Ovary (tissue), 3 donors: ENCODE measurements at regions not wholly inside any gene's neighbourhood (a gene's known extent, or its start where the extent isn't known, plus 50 kb on each side); places are given as distances from the start of the nearest gene placed in this dataset.

Experiments used
- EP300 ChIP-seq: sonication (generic); formaldehyde crosslinking; IDR thresholded peaks from one replicate; pipeline ENCODE4 v1.6.1; 2017; ENCODE audit warnings: antibody characterized with exemption
- POLR2A ChIP-seq: fragments of 450-650 bp; IDR thresholded peaks from one replicate; pipeline ENCODE4 v1.6.1; 2017; ENCODE audit warnings: antibody characterized with exemption, mild to moderate bottlenecking, moderate library complexity
- TF ChIP-seq, protein P1 (sequence below), 3 donors: fragments of 450-650 bp in 2 of 3; fragments of 200-600 bp in 1 of 3; IDR thresholded peaks; one replicate each; pipeline versions ENCODE4 v1.5.1 to v1.8.0; 2016 to 2022; ENCODE audit warnings: antibody characterized with exemption in 3 of 3, mild to moderate bottlenecking in 1 of 3
- donor health status: DM: no; HTN: no; CAD: no.

DNA sequence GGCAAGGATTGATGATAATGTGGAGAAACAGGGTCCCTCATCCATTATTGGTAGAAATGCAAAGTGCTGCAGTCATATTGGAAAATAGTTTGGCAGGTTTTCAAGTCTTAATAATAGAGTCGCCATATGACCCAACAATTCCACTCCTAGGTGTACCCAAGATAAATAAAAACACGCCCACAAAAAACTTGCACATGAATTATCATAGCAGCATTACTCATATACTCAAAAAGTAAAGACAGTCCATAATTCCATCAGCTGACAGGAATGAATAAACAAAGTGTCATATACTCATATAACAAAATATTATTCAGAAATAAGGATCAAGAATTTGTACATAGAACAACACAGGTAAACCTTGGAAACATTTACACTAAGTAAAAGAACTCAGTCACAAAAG, 242.9 kb upstream of the FTMT start:
- TF ChIP-seq, protein P1, sequence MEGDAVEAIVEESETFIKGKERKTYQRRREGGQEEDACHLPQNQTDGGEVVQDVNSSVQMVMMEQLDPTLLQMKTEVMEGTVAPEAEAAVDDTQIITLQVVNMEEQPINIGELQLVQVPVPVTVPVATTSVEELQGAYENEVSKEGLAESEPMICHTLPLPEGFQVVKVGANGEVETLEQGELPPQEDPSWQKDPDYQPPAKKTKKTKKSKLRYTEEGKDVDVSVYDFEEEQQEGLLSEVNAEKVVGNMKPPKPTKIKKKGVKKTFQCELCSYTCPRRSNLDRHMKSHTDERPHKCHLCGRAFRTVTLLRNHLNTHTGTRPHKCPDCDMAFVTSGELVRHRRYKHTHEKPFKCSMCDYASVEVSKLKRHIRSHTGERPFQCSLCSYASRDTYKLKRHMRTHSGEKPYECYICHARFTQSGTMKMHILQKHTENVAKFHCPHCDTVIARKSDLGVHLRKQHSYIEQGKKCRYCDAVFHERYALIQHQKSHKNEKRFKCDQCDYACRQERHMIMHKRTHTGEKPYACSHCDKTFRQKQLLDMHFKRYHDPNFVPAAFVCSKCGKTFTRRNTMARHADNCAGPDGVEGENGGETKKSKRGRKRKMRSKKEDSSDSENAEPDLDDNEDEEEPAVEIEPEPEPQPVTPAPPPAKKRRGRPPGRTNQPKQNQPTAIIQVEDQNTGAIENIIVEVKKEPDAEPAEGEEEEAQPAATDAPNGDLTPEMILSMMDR (IDR thresholded peaks at IDR 0.05) = no peak
- no peak for TF ChIP-seq POLR2A
- no peak for TF ChIP-seq EP300
